Liver (tissue), 3 donors: ENCODE measurements at regions not wholly inside any gene's neighbourhood (a gene's known extent, or its start where the extent isn't known, plus 50 kb on each side); places are given as distances from the start of the nearest gene placed in this dataset.

Experiments used
- ATF3 ChIP-seq: IDR thresholded peaks from 2 replicates; pipeline ENCODE4 v1.6.1; 2016; ENCODE audit warnings: antibody characterized with exemption
- CTCF ChIP-seq: fragments of 150-350 bp; IDR thresholded peaks from 2 replicates; pipeline ENCODE4 v1.5.1; 2017; ENCODE audit warnings: improper control_type of control experiment, low read depth, low read length; ENCODE audit not compliant: missing input control
- EGR1 ChIP-seq, 2 donors: IDR thresholded peaks; 2 replicates each; pipeline ENCODE4 v1.6.1; 2016 to 2018; ENCODE audit warnings: antibody characterized with exemption in 2 of 2, low read depth in 2 of 2
- JUND ChIP-seq, 2 donors: IDR thresholded peaks; 2 replicates each; pipeline ENCODE4 v1.6.1; 2016; ENCODE audit warnings: antibody characterized with exemption in 2 of 2
- MAX ChIP-seq: IDR thresholded peaks from 2 replicates; pipeline ENCODE4 v1.6.1; 2016; ENCODE audit warnings: antibody characterized with exemption
- RAD21 ChIP-seq, 2 donors: IDR thresholded peaks; 2 replicates each; pipeline ENCODE4 v1.6.1; 2016; ENCODE audit warnings: antibody characterized with exemption in 2 of 2, mild to moderate bottlenecking in 2 of 2
- REST ChIP-seq: IDR thresholded peaks from 2 replicates; pipeline ENCODE4 v1.6.1; 2016; ENCODE audit warnings: antibody characterized with exemption, mild to moderate bottlenecking
- SP1 ChIP-seq: IDR thresholded peaks from 2 replicates; pipeline ENCODE4 v1.6.1; 2018; ENCODE audit warnings: antibody characterized with exemption, mild to moderate bottlenecking
- TAF1 ChIP-seq: conservative IDR thresholded peaks from 2 replicates; pipeline ENCODE4 v1.6.1; 2016; ENCODE audit warnings: antibody characterized with exemption, mild to moderate bottlenecking
- YY1 ChIP-seq: IDR thresholded peaks from 2 replicates; pipeline ENCODE4 v1.6.1; 2016; ENCODE audit warnings: antibody characterized with exemption, mild to moderate bottlenecking
- donor health status: healthy.
- donor health status: healthy.

- TF ChIP-seq CTCF (no peak), YY1 (no peak), TAF1 (no peak), MAX (no peak), RAD21 (IDR thresholded peaks at IDR 0.05) (no peak), REST (no peak), SP1 (no peak), JUND (IDR thresholded peaks at IDR 0.05) (no peak), EGR1 (IDR thresholded peaks at IDR 0.05; ENCODE audit: low read depth in 2 of 2) (peak in 1 of 2 donors; percentile 10), ATF3 (no peak)
These were observed 55.3 kb upstream of the ROR1 start for GRCh38 chr1:63718541-63718970.
